HCT116 (cell line): ENCODE measurements at regions not wholly inside any gene's neighbourhood (a gene's known extent, or its start where the extent isn't known, plus 50 kb on each side); places are given as distances from the start of the nearest gene placed in this dataset.

Experiments
- ATAC-seq: fragments of 200-7000 bp; cut with Tn5 transposase; 2 replicates; pipeline ENCODE4 v1.9.1; 2020; ENCODE audit warnings: mild to moderate bottlenecking, moderate library complexity
- BruUV-seq: library from RNA; stranded (reverse); fragments of 400-500 nt; replicated peaks from 2 replicates; lab custom pipeline; 2021; lab: Mats Ljungman, UMichigan
- CTCF ChIA-PET: fragments of 300-600 bp; sonication (Branson Sonifier 250); formaldehyde crosslinking; loops from one replicate; lab custom pipeline; 2021; ENCODE audit warnings: antibody characterized with exemption; lab: Charles Lee
- POLR2A ChIA-PET: fragments of 300-600, 350-600 bp; sonication (Branson Sonifier 250); formaldehyde crosslinking; loops from one replicate; lab custom pipeline; 2021; ENCODE audit warnings: antibody characterized with exemption; lab: Charles Lee
- RAD21 ChIA-PET, 2 experiments: fragments of 300-600 bp; sonication (Branson Sonifier 250); formaldehyde crosslinking; loops; one replicate each; lab custom pipeline; 2023; ENCODE audit warnings: low total read pairs in 2 of 2; ENCODE audit not compliant: uncharacterized antibody in 2 of 2, unreplicated experiment in 2 of 2, low non-redundant PET in 1 of 2; lab: Charles Lee
- DNase-seq: peaks from one replicate; pipeline ENCODE4 v3.0.0-alpha.2; 2010; ENCODE audit warnings: low read depth, low spot score
- H2AFZ ChIP-seq: fragments of 200-600 bp; shearing (Covaris generic), sonication (generic); 2 replicates; pipeline ENCODE4 v1.6.1; 2017; ENCODE audit warnings: low read depth, mixed run types, mixed read lengths, antibody characterized with exemption, low read length; ENCODE audit not compliant: poor library complexity, severe bottlenecking
- H3K27ac ChIP-seq: 2 replicates; pipeline ENCODE4 v1.5.1; 2012; ENCODE audit warnings: low read depth, low read length
- H3K27me3 ChIP-seq: fragments of 200-600 bp; sonication (generic); 2 replicates; pipeline ENCODE4 v1.6.1; 2016; ENCODE audit warnings: mixed run types, low read length, mixed read lengths; ENCODE audit not compliant: insufficient read depth
- H3K36me3 ChIP-seq, 2 experiments: fragments of 200-500 bp in 1 of 2; fragments of 200-600 bp in 1 of 2; sonication (Bioruptor generic) in 1 of 2; sonication (generic) in 1 of 2; 2 replicates each; pipeline versions ENCODE4 v1.5.1 to v1.6.1; 2014 to 2016; ENCODE audit warnings: low read length in 2 of 2, inconsistent platforms in 1 of 2, mixed read lengths in 1 of 2, mixed run types in 1 of 2; ENCODE audit not compliant: insufficient read depth in 2 of 2, control insufficient read depth in 1 of 2
- H3K4me1 ChIP-seq, 2 experiments: fragments of 200-600 bp in 1 of 2; sonication (generic) in 1 of 2; 2 replicates each; pipeline versions ENCODE4 v1.5.1 to v1.6.1; 2012 to 2017; ENCODE audit warnings: low read length in 2 of 2, inconsistent platforms in 1 of 2, mild to moderate bottlenecking in 1 of 2, mixed read lengths in 1 of 2, mixed run types in 1 of 2, moderate library complexity in 1 of 2; ENCODE audit not compliant: insufficient read depth in 2 of 2, control insufficient read depth in 1 of 2
- H3K4me2 ChIP-seq: fragments of 200-600 bp; sonication (generic); 2 replicates; pipeline ENCODE4 v1.6.1; 2017; ENCODE audit warnings: mixed run types, low read length, mixed read lengths
- H3K4me3 ChIP-seq, 2 experiments: fragments of 200-600 bp in 1 of 2; sonication (generic) in 1 of 2; replicated peaks in 1 of 2; 2 replicates each; pipeline ENCODE4 v1.5.1; 2011 to 2016; ENCODE audit warnings: low read length in 2 of 2, control low read depth in 1 of 2, low read depth in 1 of 2, mild to moderate bottlenecking in 1 of 2, mixed read lengths in 1 of 2, mixed run types in 1 of 2
- H3K79me2 ChIP-seq: fragments of 200-600 bp; sonication (generic); 2 replicates; pipeline ENCODE4 v1.6.1; 2017; ENCODE audit warnings: mild to moderate bottlenecking, mixed run types, low read length, moderate library complexity, mixed read lengths; ENCODE audit not compliant: insufficient read depth
- H3K9ac ChIP-seq: fragments of 200-600 bp; sonication (generic); 2 replicates; pipeline ENCODE4 v1.6.1; 2016; ENCODE audit warnings: low read length, mixed read lengths
- H3K9me2 ChIP-seq: fragments of 200-600 bp; sonication (generic), shearing (Covaris generic); 2 replicates; pipeline ENCODE4 v1.6.1; 2017; ENCODE audit warnings: mixed run types, mild to moderate bottlenecking, moderate library complexity; ENCODE audit not compliant: insufficient read depth
- H3K9me3 ChIP-seq, 2 experiments: fragments of 200-500 bp in 1 of 2; fragments of 200-600 bp in 1 of 2; sonication (Bioruptor generic) in 1 of 2; sonication (generic) in 1 of 2; 2 replicates each; pipeline ENCODE4 v1.6.1; 2014 to 2017; ENCODE audit warnings: low read length in 2 of 2, mixed read lengths in 2 of 2, inconsistent platforms in 1 of 2, low read depth in 1 of 2, mild to moderate bottlenecking in 1 of 2, mixed run types in 1 of 2, moderate library complexity in 1 of 2; ENCODE audit not compliant: control insufficient read depth in 1 of 2, insufficient read depth in 1 of 2
- H4K20me1 ChIP-seq: fragments of 200-600 bp; sonication (generic), shearing (Covaris generic); 2 replicates; pipeline ENCODE4 v1.6.1; 2017; ENCODE audit warnings: mixed run types, mild to moderate bottlenecking, moderate library complexity; ENCODE audit not compliant: insufficient read depth
- CEBPB ChIP-seq: IDR thresholded peaks from 2 replicates; pipeline ENCODE4 v1.6.1; 2012; ENCODE audit warnings: low read depth
- EGR1 ChIP-seq: IDR thresholded peaks from 2 replicates; pipeline ENCODE4 v1.6.1; 2012; ENCODE audit warnings: low read depth
- ELF1 ChIP-seq: IDR thresholded peaks from 2 replicates; pipeline ENCODE4 v1.6.1; 2012; ENCODE audit warnings: low read depth, borderline replicate concordance
- EZH2 ChIP-seq: fragments of 200-600 bp; sonication (generic); IDR thresholded peaks from 2 replicates; pipeline ENCODE4 v1.6.1; 2017; ENCODE audit warnings: antibody characterized with exemption, mixed run types
- FOSL1 ChIP-seq: IDR thresholded peaks from 2 replicates; pipeline ENCODE4 v1.6.1; 2012; ENCODE audit warnings: low read depth
- JUND ChIP-seq: IDR thresholded peaks from 2 replicates; pipeline ENCODE4 v1.6.1; 2012
- SP1 ChIP-seq: IDR thresholded peaks from 2 replicates; pipeline ENCODE4 v1.6.1; 2012; ENCODE audit warnings: low read depth
- SRF ChIP-seq: IDR thresholded peaks from 2 replicates; pipeline ENCODE4 v1.6.1; 2012; ENCODE audit warnings: low read depth
- YY1 ChIP-seq: IDR thresholded peaks from 2 replicates; pipeline ENCODE4 v1.6.1; 2011; ENCODE audit warnings: low read length, low read depth, moderate library complexity, mild to moderate bottlenecking; ENCODE audit not compliant: insufficient replicate concordance; ENCODE audit errors: extremely low read depth
- ZNF274 ChIP-seq: fragments of 200-500 bp; sonication (Bioruptor generic); IDR thresholded peaks from 2 replicates; pipeline ENCODE4 v1.6.1; 2014; ENCODE audit warnings: mild to moderate bottlenecking, low read depth, low read length, inconsistent platforms
- intact Hi-C: fragments of 100-400 bp; cut with micrococcal nuclease; formaldehyde crosslinking; loops from 2 replicates; pipeline ENCODE4 v1.10.0; 2022
- TF ChIP-seq, protein P1 (sequence below), 3 experiments: fragments of 200-600 bp in 1 of 3; sonication (generic) in 1 of 3; IDR thresholded peaks in 2 of 3; conservative IDR thresholded peaks in 1 of 3; 2 replicates each; pipeline ENCODE4 v1.5.1; 2012 to 2017; ENCODE audit warnings: low read depth in 2 of 3, low read length in 2 of 3, antibody characterized with exemption in 1 of 3, borderline replicate concordance in 1 of 3, control low read depth in 1 of 3, mild to moderate bottlenecking in 1 of 3, mixed read lengths in 1 of 3, mixed run types in 1 of 3, moderate library complexity in 1 of 3; ENCODE audit not compliant: insufficient read depth in 1 of 3
- TF ChIP-seq, protein P2 (sequence below): IDR thresholded peaks from 2 replicates; pipeline ENCODE4 v1.6.1; 2011; ENCODE audit warnings: mild to moderate bottlenecking, low read length, moderate library complexity; ENCODE audit not compliant: insufficient replicate concordance; ENCODE audit errors: extremely low read depth
- TF ChIP-seq, protein P3 (sequence below): IDR thresholded peaks from 2 replicates; pipeline ENCODE4 v1.6.1; 2012

DNA sequence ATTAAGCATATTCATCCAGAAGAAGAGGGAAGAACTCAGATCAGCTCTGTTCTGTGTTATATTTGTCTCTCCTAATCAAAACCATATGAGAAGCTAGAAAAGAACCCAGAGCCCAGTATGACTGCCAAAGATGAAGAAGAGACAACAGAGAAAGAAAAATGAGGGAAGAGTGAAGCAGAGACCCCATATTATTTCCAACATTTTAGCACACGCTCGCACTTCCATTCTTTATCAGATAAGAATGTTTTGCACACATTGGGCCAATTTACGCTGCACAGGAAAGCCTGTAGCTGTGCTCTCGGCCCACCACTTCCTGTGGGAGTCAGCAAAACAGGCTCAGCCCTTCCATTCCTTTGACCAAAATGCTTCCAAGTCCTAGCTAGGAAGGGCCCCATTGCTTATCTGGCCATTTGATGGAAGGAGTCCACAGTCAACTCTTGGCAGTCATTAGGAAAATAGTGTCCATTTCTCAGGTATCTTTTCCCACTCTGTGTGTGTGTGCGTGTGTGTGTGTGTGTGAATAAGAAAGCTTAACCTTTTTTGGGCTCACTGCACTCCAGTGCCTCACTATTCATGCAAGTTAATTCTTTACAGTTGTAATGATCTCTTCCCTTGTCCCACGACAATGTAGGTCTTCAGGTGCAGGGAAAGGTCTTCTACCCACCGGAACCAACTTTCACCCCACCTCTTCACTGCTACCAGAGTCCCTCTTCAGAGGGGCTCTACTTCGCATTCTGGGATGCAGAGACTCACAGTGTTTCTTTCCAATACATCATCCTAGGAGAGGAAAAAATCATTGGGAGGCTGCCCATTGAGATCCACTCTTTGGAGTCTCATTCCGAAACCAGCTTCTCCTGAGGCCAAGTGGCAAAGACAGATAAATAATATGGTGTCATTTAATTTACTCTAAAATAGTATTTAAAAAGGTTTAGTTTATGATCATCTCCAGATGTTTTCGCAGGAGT, 237.5 kb downstream of the COG6 start:
- POLR2A ChIA-PET, result no interaction called here
- peaks cover 8 to 9% of the 10 kb centered on the region in 2 experiments; a peak in 3 of 4 replicates for H3K4me1 ChIP-seq
- TF ChIP-seq ZNF274 (no peak), SRF (no peak), JUND (no peak), CEBPB (no peak), EGR1 (no peak), YY1 (no peak), FOSL1 (no peak), SP1 (no peak), ELF1 (no peak), EZH2 (no peak)
- TF ChIP-seq, protein P1, sequence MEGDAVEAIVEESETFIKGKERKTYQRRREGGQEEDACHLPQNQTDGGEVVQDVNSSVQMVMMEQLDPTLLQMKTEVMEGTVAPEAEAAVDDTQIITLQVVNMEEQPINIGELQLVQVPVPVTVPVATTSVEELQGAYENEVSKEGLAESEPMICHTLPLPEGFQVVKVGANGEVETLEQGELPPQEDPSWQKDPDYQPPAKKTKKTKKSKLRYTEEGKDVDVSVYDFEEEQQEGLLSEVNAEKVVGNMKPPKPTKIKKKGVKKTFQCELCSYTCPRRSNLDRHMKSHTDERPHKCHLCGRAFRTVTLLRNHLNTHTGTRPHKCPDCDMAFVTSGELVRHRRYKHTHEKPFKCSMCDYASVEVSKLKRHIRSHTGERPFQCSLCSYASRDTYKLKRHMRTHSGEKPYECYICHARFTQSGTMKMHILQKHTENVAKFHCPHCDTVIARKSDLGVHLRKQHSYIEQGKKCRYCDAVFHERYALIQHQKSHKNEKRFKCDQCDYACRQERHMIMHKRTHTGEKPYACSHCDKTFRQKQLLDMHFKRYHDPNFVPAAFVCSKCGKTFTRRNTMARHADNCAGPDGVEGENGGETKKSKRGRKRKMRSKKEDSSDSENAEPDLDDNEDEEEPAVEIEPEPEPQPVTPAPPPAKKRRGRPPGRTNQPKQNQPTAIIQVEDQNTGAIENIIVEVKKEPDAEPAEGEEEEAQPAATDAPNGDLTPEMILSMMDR (IDR thresholded peaks at IDR 0.05 in 2 of 3, conservative IDR thresholded peaks at IDR 0.05 in 1 of 3; ENCODE audit: borderline replicate concordance in 1 of 3, insufficient read depth in 1 of 3, low read depth in 2 of 3, low read length in 2 of 3), result no peak
- TF ChIP-seq, protein P2, sequence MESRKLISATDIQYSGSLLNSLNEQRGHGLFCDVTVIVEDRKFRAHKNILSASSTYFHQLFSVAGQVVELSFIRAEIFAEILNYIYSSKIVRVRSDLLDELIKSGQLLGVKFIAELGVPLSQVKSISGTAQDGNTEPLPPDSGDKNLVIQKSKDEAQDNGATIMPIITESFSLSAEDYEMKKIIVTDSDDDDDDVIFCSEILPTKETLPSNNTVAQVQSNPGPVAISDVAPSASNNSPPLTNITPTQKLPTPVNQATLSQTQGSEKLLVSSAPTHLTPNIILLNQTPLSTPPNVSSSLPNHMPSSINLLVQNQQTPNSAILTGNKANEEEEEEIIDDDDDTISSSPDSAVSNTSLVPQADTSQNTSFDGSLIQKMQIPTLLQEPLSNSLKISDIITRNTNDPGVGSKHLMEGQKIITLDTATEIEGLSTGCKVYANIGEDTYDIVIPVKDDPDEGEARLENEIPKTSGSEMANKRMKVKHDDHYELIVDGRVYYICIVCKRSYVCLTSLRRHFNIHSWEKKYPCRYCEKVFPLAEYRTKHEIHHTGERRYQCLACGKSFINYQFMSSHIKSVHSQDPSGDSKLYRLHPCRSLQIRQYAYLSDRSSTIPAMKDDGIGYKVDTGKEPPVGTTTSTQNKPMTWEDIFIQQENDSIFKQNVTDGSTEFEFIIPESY, result no peak
- TF ChIP-seq, protein P3, sequence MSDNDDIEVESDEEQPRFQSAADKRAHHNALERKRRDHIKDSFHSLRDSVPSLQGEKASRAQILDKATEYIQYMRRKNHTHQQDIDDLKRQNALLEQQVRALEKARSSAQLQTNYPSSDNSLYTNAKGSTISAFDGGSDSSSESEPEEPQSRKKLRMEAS, result no peak
- H3K36me3 ChIP-seq, result no peaks in the 10 kb centered on the region
- H3K4me3 ChIP-seq, result no peak overlapping the region
- H3K9ac ChIP-seq, result no peak overlapping the region
- no peaks in the 10 kb centered on the region for H3K79me2 ChIP-seq
- DNase-seq, result no peak
- H3K9me2 ChIP-seq, result no peaks in the 10 kb centered on the region
- no peak overlapping the region for H3K27ac ChIP-seq
- H2AFZ ChIP-seq, result no peak overlapping the region
- H3K9me3 ChIP-seq, result no peaks in the 10 kb centered on the region
- no TSS peak for BruUV-seq
- CTCF ChIA-PET, result no interaction called here
- intact Hi-C loops, result no loop called here
- RAD21 ChIA-PET, result no interaction called here
- ATAC-seq, result no peak
- no peaks in the 10 kb centered on the region for H3K27me3 ChIP-seq
- no peak overlapping the region for H3K4me2 ChIP-seq
- H4K20me1 ChIP-seq, result no peaks in the 10 kb centered on the region
